ENCODE measurements at regions not wholly inside any gene's neighbourhood (a gene's known extent, or its start where the extent isn't known, plus 50 kb on each side); places are given as distances from the start of the nearest gene placed in this dataset.

- ATAC-seq (no peak), DNase-seq (no peak)
Observed at GRCh38 chrX:144790148-144790547, 457.2 kb upstream of the SPANXN1 start.

GRCh38 chrX:144791298-144791697 lies 456.0 kb upstream of the SPANXN1 start:
- intact Hi-C loops (cut with DNase I) = no loop called here
- Histone ChIP-seq H3K36me3 (no peaks in the 10 kb centered on the region), H3K27me3 (no peaks in the 10 kb centered on the region), H3K4me3 (no peak overlapping the region), H3K4me1 (no peaks in the 10 kb centered on the region), H3K9me3 (no peaks in the 10 kb centered on the region), H3K27ac (no peak overlapping the region)
- no peak for ATAC-seq
- DNase-seq = no peak
- no peak for TF ChIP-seq CTCF (IDR thresholded peaks at IDR 0.05)

More at GRCh38 chrX:144790148-144790547, 457.2 kb upstream of the SPANXN1 start:
- H3K9me3 ChIP-seq = no peaks in the 10 kb centered on the region
- no peaks in the 10 kb centered on the region for H3K27me3 ChIP-seq
- intact Hi-C loops (cut with DNase I) = no loop called here
- H3K4me1 ChIP-seq = no peaks in the 10 kb centered on the region
- H3K27ac ChIP-seq = no peak overlapping the region
- no peaks in the 10 kb centered on the region for H3K36me3 ChIP-seq
- TF ChIP-seq CTCF (IDR thresholded peaks at IDR 0.05) = no peak
- no peak overlapping the region for H3K4me3 ChIP-seq

- Histone ChIP-seq H3K4me1 (no peaks in the 10 kb centered on the region), H3K27me3 (no peaks in the 10 kb centered on the region), H3K27ac (no peak overlapping the region), H3K4me3 (no peak overlapping the region), H3K9me3 (no peaks in the 10 kb centered on the region), H3K36me3 (no peaks in the 10 kb centered on the region)
- intact Hi-C loops (cut with DNase I) = no loop called here
- no peak for TF ChIP-seq CTCF (IDR thresholded peaks at IDR 0.05)
- ATAC-seq (no peak), DNase-seq (no peak)
Observed at GRCh38 chrX:144798972-144799371, 448.3 kb upstream of the SPANXN1 start.

GRCh38 chrX:144801786-144802185 lies 445.5 kb upstream of the SPANXN1 start:
- Histone ChIP-seq H3K4me3 (no peak overlapping the region), H3K27me3 (no peaks in the 10 kb centered on the region), H3K36me3 (no peaks in the 10 kb centered on the region), H3K27ac (no peak overlapping the region), H3K4me1 (no peaks in the 10 kb centered on the region), H3K9me3 (no peaks in the 10 kb centered on the region)
- DNase-seq = no peak
- intact Hi-C loops (cut with DNase I) = no loop called here
- TF ChIP-seq CTCF (IDR thresholded peaks at IDR 0.05) = no peak
- ATAC-seq = no peak

- no peaks in the 10 kb centered on the region for H3K36me3 ChIP-seq
- TF ChIP-seq CTCF (IDR thresholded peaks at IDR 0.05) = no peak
- no peaks in the 10 kb centered on the region for H3K4me1 ChIP-seq
- H3K27ac ChIP-seq = no peak overlapping the region
- ATAC-seq (no peak), DNase-seq (no peak)
- H3K4me3 ChIP-seq = no peak overlapping the region
- H3K27me3 ChIP-seq = no peaks in the 10 kb centered on the region
- H3K9me3 ChIP-seq = no peaks in the 10 kb centered on the region
- intact Hi-C loops (cut with DNase I) = no loop called here
Observed at GRCh38 chrX:144809025-144809424, 438.3 kb upstream of the SPANXN1 start.

GRCh38 chrX:144810539-144810938 lies 436.8 kb upstream of the SPANXN1 start:
- H3K27me3 ChIP-seq = no peaks in the 10 kb centered on the region
- H3K9me3 ChIP-seq = no peaks in the 10 kb centered on the region
- H3K4me3 ChIP-seq = no peak overlapping the region
- TF ChIP-seq CTCF (IDR thresholded peaks at IDR 0.05) = no peak
- H3K4me1 ChIP-seq = no peaks in the 10 kb centered on the region
- no peaks in the 10 kb centered on the region for H3K36me3 ChIP-seq
- ATAC-seq = peak; percentile 72
- intact Hi-C loops (cut with DNase I) = no loop called here
- no peak overlapping the region for H3K27ac ChIP-seq
- no peak for DNase-seq

Measured in upper lobe of right lung (tissue), 1 donor.